ENCODE measurements at regions not wholly inside any gene's neighbourhood (a gene's known extent, or its start where the extent isn't known, plus 50 kb on each side); places are given as distances from the start of the nearest gene placed in this dataset.

GRCh38 chr19:30233375-30233774 lies 138.8 kb upstream of the ZNF536 start:
- no peak for TF ChIP-seq POLR2A (IDR thresholded peaks at IDR 0.05)
- TF ChIP-seq EP300 (IDR thresholded peaks at IDR 0.05): no peak
- TF ChIP-seq CTCF (IDR thresholded peaks at IDR 0.05): no peak
- intact Hi-C loops (cut with DNase I): no loop called here
- no peaks in the 10 kb centered on the region for H3K27me3 ChIP-seq

DNA sequence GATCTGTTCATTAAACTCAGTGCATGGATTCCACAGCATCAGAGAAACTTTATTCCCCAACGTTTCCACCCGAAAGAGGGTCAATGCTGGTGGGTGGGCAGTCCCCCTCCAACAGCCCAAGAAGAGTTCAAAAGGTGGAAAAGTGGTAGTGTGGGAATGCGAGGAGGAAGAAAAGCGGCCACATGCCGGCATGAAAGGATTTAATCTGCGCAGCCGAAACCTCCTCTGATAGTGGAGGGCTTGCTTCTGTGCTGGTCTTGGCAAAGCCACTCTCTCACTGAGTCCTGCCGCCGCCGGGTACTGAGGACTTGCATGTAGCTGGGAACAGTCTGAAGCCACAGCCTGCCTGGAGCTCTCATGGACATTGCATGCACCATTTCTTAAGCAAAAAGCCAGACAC lies 136.2 kb upstream of the ZNF536 start:
- no peak overlapping the region for H3K4me3 ChIP-seq
- intact Hi-C loops (cut with DNase I): no loop called here
- no peaks in the 10 kb centered on the region for H3K27me3 ChIP-seq
- no peaks in the 10 kb centered on the region for H3K4me1 ChIP-seq (ENCODE audit: insufficient read depth)
- no peak for TF ChIP-seq EP300 (IDR thresholded peaks at IDR 0.05)
- no peak for TF ChIP-seq POLR2A (IDR thresholded peaks at IDR 0.05)
- TF ChIP-seq CTCF (IDR thresholded peaks at IDR 0.05): no peak
- DNase-seq: no peak
- 3 to 19% (median 17%) methylated on average over 10 of the region's 10 CpGs for WGBS, 3 donors
- no peak overlapping the region for H3K27ac ChIP-seq
- H3K9me3 ChIP-seq: no peaks in the 10 kb centered on the region
- H3K36me3 ChIP-seq: no peaks in the 10 kb centered on the region

More at GRCh38 chr19:30233375-30233774, 138.8 kb upstream of the ZNF536 start:
- no peaks in the 10 kb centered on the region for H3K9me3 ChIP-seq
- peaks cover 2% of the 10 kb centered on the region for H3K4me1 ChIP-seq (ENCODE audit: insufficient read depth)
- no peak overlapping the region for H3K4me3 ChIP-seq
- no peak overlapping the region for H3K27ac ChIP-seq
- 67 to 76% (median 67%) methylated on average over 2 of the region's 2 CpGs for WGBS, 3 donors
- H3K36me3 ChIP-seq: no peaks in the 10 kb centered on the region
- no peak for DNase-seq

DNA sequence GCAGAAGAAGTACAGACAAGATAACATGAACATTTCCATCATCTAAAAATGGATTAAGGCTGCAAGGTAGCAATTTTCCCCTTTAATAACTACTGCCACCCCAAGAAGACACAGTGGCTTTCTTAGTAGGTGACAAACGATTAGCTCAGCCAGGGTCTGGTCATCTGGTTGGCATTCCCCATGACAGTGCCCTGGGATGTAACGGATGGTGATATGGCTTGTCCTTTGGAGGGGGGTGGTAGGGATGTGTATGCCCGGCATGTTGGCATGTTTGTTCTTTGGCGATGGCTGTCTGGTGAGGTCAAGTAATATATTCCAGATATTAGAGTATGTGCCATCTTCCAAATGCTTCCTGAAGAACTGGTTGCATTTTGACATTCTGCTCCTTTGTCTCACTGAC lies 135.6 kb upstream of the ZNF536 start:
- no peak for DNase-seq
- intact Hi-C loops (cut with DNase I): no loop called here
- Histone ChIP-seq H3K4me1 (ENCODE audit: insufficient read depth) (no peaks in the 10 kb centered on the region), H3K27ac (no peak overlapping the region), H3K4me3 (no peak overlapping the region), H3K9me3 (no peaks in the 10 kb centered on the region), H3K27me3 (no peaks in the 10 kb centered on the region), H3K36me3 (no peaks in the 10 kb centered on the region)
- no peak for TF ChIP-seq CTCF (IDR thresholded peaks at IDR 0.05)
- TF ChIP-seq EP300 (IDR thresholded peaks at IDR 0.05): no peak
- TF ChIP-seq POLR2A (IDR thresholded peaks at IDR 0.05): no peak
- WGBS, 3 donors: 81 to 90% (median 87%) methylated on average over 4 of the region's 4 CpGs

DNA sequence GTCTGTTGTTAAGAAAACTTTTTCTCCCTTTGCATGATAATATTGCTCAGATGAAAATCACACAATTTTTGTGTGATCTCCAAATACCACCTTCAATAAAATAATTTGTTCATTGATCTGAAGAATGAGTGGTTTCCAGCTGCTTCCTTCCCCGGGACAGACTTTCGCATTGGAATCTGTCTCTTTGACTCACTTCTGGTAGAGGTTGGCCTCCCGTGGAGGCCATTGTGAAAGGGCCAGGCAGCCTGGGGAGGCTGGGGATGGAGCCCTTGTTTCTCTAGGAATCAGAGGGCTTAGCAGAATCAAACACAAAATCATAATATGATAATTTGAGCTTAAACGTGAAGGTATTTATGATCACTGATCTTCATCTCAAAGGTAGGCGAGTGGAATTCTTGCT lies 135.0 kb upstream of the ZNF536 start:
- Histone ChIP-seq H3K9me3 (no peaks in the 10 kb centered on the region), H3K27ac (no peak overlapping the region), H3K4me3 (no peak overlapping the region), H3K27me3 (no peaks in the 10 kb centered on the region), H3K4me1 (ENCODE audit: insufficient read depth) (no peaks in the 10 kb centered on the region), H3K36me3 (no peaks in the 10 kb centered on the region)
- intact Hi-C loops (cut with DNase I): no loop called here
- TF ChIP-seq POLR2A (IDR thresholded peaks at IDR 0.05): no peak
- no peak for TF ChIP-seq CTCF (IDR thresholded peaks at IDR 0.05)
- TF ChIP-seq EP300 (IDR thresholded peaks at IDR 0.05): no peak
- WGBS, 3 donors: 76 to 86% (median 80%) methylated on average over 5 of the region's 5 CpGs
- no peak for DNase-seq
